GM12874 (cell line): ENCODE measurements at regions not wholly inside any gene's neighbourhood (a gene's known extent, or its start where the extent isn't known, plus 50 kb on each side); places are given as distances from the start of the nearest gene placed in this dataset.

Experiments used
- TF ChIP-seq, protein P1 (sequence below): IDR thresholded peaks from 2 replicates; pipeline ENCODE4 v1.5.1; 2011; ENCODE audit warnings: low read depth, mild to moderate bottlenecking, control low read depth, low read length, moderate library complexity; ENCODE audit not compliant: insufficient read depth

GRCh38 chr1:213375002-213375401 lies 324.0 kb downstream of the RPS6KC1 start:
- TF ChIP-seq, protein P1, sequence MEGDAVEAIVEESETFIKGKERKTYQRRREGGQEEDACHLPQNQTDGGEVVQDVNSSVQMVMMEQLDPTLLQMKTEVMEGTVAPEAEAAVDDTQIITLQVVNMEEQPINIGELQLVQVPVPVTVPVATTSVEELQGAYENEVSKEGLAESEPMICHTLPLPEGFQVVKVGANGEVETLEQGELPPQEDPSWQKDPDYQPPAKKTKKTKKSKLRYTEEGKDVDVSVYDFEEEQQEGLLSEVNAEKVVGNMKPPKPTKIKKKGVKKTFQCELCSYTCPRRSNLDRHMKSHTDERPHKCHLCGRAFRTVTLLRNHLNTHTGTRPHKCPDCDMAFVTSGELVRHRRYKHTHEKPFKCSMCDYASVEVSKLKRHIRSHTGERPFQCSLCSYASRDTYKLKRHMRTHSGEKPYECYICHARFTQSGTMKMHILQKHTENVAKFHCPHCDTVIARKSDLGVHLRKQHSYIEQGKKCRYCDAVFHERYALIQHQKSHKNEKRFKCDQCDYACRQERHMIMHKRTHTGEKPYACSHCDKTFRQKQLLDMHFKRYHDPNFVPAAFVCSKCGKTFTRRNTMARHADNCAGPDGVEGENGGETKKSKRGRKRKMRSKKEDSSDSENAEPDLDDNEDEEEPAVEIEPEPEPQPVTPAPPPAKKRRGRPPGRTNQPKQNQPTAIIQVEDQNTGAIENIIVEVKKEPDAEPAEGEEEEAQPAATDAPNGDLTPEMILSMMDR: no peak

DNA sequence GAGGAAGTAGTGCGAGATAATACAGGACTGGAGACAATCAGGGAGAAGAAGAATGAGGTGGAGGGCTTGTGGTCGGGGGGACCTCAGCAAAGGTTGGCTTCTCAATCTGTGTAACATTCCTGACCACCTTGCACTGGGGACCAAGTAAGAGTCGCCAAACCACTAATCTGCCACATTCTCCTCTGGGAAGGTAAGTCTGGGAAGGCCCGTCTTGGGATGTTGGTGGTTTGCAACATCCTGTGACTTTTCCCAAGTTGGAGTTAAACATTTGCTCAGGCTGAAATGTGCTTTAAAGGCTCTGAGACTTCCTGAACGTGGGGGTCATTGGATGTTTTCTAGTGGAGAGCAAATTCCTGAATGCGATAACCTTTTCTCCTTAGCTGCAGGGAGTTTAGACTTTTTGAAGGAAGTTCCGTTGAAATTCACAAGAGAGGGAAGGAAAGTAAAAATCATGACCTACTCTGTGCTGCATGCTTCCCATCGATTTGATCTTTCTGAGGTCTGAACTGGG lies 325.9 kb downstream of the RPS6KC1 start:
- TF ChIP-seq, protein P1: no peak

DNA sequence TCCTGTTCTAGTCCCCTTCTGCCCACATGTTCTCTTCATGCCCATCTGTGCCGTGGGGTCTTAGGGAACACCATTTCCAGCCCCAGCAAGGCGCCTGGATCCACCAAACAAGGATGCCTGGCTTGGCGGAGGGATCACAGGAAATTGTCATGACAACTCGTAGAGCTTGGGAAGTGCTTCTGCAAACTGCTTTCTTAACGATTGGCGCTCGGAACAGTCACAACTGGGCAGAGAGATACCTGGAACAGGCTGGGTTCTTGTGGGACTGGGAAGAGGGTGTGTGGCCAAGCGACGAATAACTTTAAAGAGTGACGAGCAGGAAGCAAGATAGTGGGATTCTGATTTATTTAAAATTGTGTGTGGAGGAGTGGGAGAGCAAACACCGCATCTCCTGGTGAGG lies 329.8 kb downstream of the RPS6KC1 start:
- TF ChIP-seq, protein P1: no peak

GRCh38 chr1:213381572-213382084 lies 330.6 kb downstream of the RPS6KC1 start:
- TF ChIP-seq, protein P1: no peak

DNA sequence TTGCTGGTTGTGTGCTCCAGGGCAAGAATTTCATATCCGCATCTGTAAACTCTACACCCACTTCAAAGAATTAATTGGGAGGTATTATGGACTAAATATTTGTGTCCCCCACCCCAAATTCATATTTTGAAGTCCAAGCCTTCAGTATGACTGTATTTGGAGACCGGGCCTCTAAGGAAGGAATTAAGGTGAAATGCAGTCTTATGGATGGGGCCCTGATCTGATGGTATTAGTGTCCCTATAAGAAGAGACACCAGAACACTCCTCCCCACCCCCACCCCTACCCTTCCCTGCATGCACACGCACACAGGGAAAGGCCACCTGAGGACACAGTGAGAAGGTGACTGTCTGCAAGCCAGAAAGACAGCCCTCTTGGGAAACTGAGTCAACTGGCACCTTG lies 332.4 kb downstream of the RPS6KC1 start:
- TF ChIP-seq, protein P1: no peak

GRCh38 chr1:213385201-213385600 lies 334.2 kb downstream of the RPS6KC1 start:
- TF ChIP-seq, protein P1: no peak

- TF ChIP-seq, protein P1: no peak
These were observed 334.8 kb downstream of the RPS6KC1 start for GRCh38 chr1:213385806-213386324.
